ENCODE measurements at regions not wholly inside any gene's neighbourhood (a gene's known extent, or its start where the extent isn't known, plus 50 kb on each side); places are given as distances from the start of the nearest gene placed in this dataset.

- H3K4me3 ChIP-seq = no peak overlapping the region
- no peaks in the 10 kb centered on the region for H3K36me3 ChIP-seq (ENCODE audit: insufficient read depth, low read length)
- H3K27ac ChIP-seq = no peak overlapping the region
- no peaks in the 10 kb centered on the region for H3K9me3 ChIP-seq (ENCODE audit: low read depth, low read length)
- H3K9ac ChIP-seq (ENCODE audit: insufficient read length) = no peak overlapping the region
- no peak for TF ChIP-seq POLR2AphosphoS5 (IDR thresholded peaks at IDR 0.05; ENCODE audit: borderline replicate concordance, low read depth, low read length)
- no peak for TF ChIP-seq EZH2 (IDR thresholded peaks at IDR 0.05)
- TF ChIP-seq FOXP2 (optimal IDR thresholded peaks at IDR 0.05; ENCODE audit: control extremely low read depth, extremely low read length, insufficient read depth) = no peak
- no peak for DNase-seq (ENCODE audit: low read depth, low spot score)
Measured at GRCh38 chr7:46218461-46219200, 297.6 kb upstream of the IGFBP3 start.

GRCh38 chr7:46215987-46216567 is 295.0 kb upstream of the IGFBP3 start:
- TF ChIP-seq POLR2AphosphoS5 (IDR thresholded peaks at IDR 0.05; ENCODE audit: borderline replicate concordance, low read depth, low read length) (no peak), FOXP2 (optimal IDR thresholded peaks at IDR 0.05; ENCODE audit: control extremely low read depth, extremely low read length, insufficient read depth) (no peak), EZH2 (IDR thresholded peaks at IDR 0.05) (no peak)
- Histone ChIP-seq H3K36me3 (ENCODE audit: insufficient read depth, low read length) (no peaks in the 10 kb centered on the region), H3K4me3 (no peak overlapping the region), H3K27ac (no peak overlapping the region), H3K9ac (ENCODE audit: insufficient read length) (no peak overlapping the region), H3K9me3 (ENCODE audit: low read depth, low read length) (no peaks in the 10 kb centered on the region)
- DNase-seq (ENCODE audit: low read depth, low spot score) = no peak

GRCh38 chr7:46214526-46214925 is 293.5 kb upstream of the IGFBP3 start:
- no peaks in the 10 kb centered on the region for H3K9me3 ChIP-seq (ENCODE audit: low read depth, low read length)
- DNase-seq (ENCODE audit: low read depth, low spot score) = no peak
- no peak for TF ChIP-seq EZH2 (IDR thresholded peaks at IDR 0.05)
- TF ChIP-seq FOXP2 (optimal IDR thresholded peaks at IDR 0.05; ENCODE audit: control extremely low read depth, extremely low read length, insufficient read depth) = no peak
- no peak for TF ChIP-seq POLR2AphosphoS5 (IDR thresholded peaks at IDR 0.05; ENCODE audit: borderline replicate concordance, low read depth, low read length)
- H3K36me3 ChIP-seq (ENCODE audit: insufficient read depth, low read length) = no peaks in the 10 kb centered on the region
- no peak overlapping the region for H3K9ac ChIP-seq (ENCODE audit: insufficient read length)
- H3K27ac ChIP-seq = no peak overlapping the region
- H3K4me3 ChIP-seq = no peak overlapping the region

- Histone ChIP-seq H3K36me3 (ENCODE audit: insufficient read depth, low read length) (no peaks in the 10 kb centered on the region), H3K9me3 (ENCODE audit: low read depth, low read length) (no peaks in the 10 kb centered on the region), H3K27ac (no peak overlapping the region), H3K9ac (ENCODE audit: insufficient read length) (no peak overlapping the region), H3K4me3 (no peak overlapping the region)
- no peak for DNase-seq (ENCODE audit: low read depth, low spot score)
- TF ChIP-seq POLR2AphosphoS5 (IDR thresholded peaks at IDR 0.05; ENCODE audit: borderline replicate concordance, low read depth, low read length) (no peak), EZH2 (IDR thresholded peaks at IDR 0.05) (no peak), FOXP2 (optimal IDR thresholded peaks at IDR 0.05; ENCODE audit: control extremely low read depth, extremely low read length, insufficient read depth) (no peak)
Measured at GRCh38 chr7:46213154-46213537, 292.1 kb upstream of the IGFBP3 start.

GRCh38 chr7:46212425-46213153 is 291.5 kb upstream of the IGFBP3 start:
- H3K9ac ChIP-seq (ENCODE audit: insufficient read length) = no peak overlapping the region

GRCh38 chr7:46210467-46210866 is 289.4 kb upstream of the IGFBP3 start:
- H3K4me3 ChIP-seq = no peak overlapping the region
- H3K9ac ChIP-seq (ENCODE audit: insufficient read length) = no peak overlapping the region
- no peaks in the 10 kb centered on the region for H3K9me3 ChIP-seq (ENCODE audit: low read depth, low read length)
- DNase-seq (ENCODE audit: low read depth, low spot score) = no peak
- no peaks in the 10 kb centered on the region for H3K36me3 ChIP-seq (ENCODE audit: insufficient read depth, low read length)
- no peak overlapping the region for H3K27ac ChIP-seq
- TF ChIP-seq FOXP2 (optimal IDR thresholded peaks at IDR 0.05; ENCODE audit: control extremely low read depth, extremely low read length, insufficient read depth) = no peak
- no peak for TF ChIP-seq POLR2AphosphoS5 (IDR thresholded peaks at IDR 0.05; ENCODE audit: borderline replicate concordance, low read depth, low read length)
- TF ChIP-seq EZH2 (IDR thresholded peaks at IDR 0.05) = no peak

More at GRCh38 chr7:46212425-46213153, 291.5 kb upstream of the IGFBP3 start:
- Histone ChIP-seq H3K27ac (no peak overlapping the region), H3K9me3 (ENCODE audit: low read depth, low read length) (no peaks in the 10 kb centered on the region), H3K36me3 (ENCODE audit: insufficient read depth, low read length) (no peaks in the 10 kb centered on the region), H3K4me3 (no peak overlapping the region)
- TF ChIP-seq POLR2AphosphoS5 (IDR thresholded peaks at IDR 0.05; ENCODE audit: borderline replicate concordance, low read depth, low read length) (no peak), EZH2 (IDR thresholded peaks at IDR 0.05) (no peak), FOXP2 (optimal IDR thresholded peaks at IDR 0.05; ENCODE audit: control extremely low read depth, extremely low read length, insufficient read depth) (no peak)
- no peak for DNase-seq (ENCODE audit: low read depth, low spot score)

GRCh38 chr7:46209611-46210388 is 288.7 kb upstream of the IGFBP3 start:
- no peak for DNase-seq (ENCODE audit: low read depth, low spot score)
- Histone ChIP-seq H3K9ac (ENCODE audit: insufficient read length) (no peak overlapping the region), H3K9me3 (ENCODE audit: low read depth, low read length) (no peaks in the 10 kb centered on the region), H3K27ac (no peak overlapping the region), H3K36me3 (ENCODE audit: insufficient read depth, low read length) (no peaks in the 10 kb centered on the region), H3K4me3 (no peak overlapping the region)
- TF ChIP-seq FOXP2 (optimal IDR thresholded peaks at IDR 0.05; ENCODE audit: control extremely low read depth, extremely low read length, insufficient read depth) = no peak

Measured in SK-N-MC (cell line).